Fibroblast of pulmonary artery (primary cell): ENCODE measurements at regions not wholly inside any gene's neighbourhood (a gene's known extent, or its start where the extent isn't known, plus 50 kb on each side); places are given as distances from the start of the nearest gene placed in this dataset.

ENCODE experiments used
- DNase-seq: peaks from one replicate; pipeline ENCODE4 v3.0.0-alpha.2; 2010; ENCODE audit warnings: low read depth
- H3K4me3 ChIP-seq: replicated peaks from 2 replicates; pipeline ENCODE4 v1.5.1; 2011; ENCODE audit warnings: low read depth, mild to moderate bottlenecking, control low read depth, low read length, moderate library complexity
- CTCF ChIP-seq: IDR thresholded peaks from 2 replicates; pipeline ENCODE4 v1.5.1; 2011; ENCODE audit warnings: mild to moderate bottlenecking, control low read depth, low read length, inconsistent platforms; ENCODE audit errors: missing control alignments

GRCh38 chr19:29083863-29084262 lies 129.1 kb downstream of the UQCRFS1 start:
- TF ChIP-seq CTCF = no peak
- no peak for DNase-seq
- no peak overlapping the region for H3K4me3 ChIP-seq

- TF ChIP-seq CTCF = no peak
- no peak overlapping the region for H3K4me3 ChIP-seq
- DNase-seq = no peak
These were observed 133.5 kb downstream of the UQCRFS1 start for GRCh38 chr19:29079356-29080032.

GRCh38 chr19:29076963-29077362 lies 136.0 kb downstream of the UQCRFS1 start:
- TF ChIP-seq CTCF = no peak
- no peak for DNase-seq

GRCh38 chr19:29076161-29076560 lies 136.8 kb downstream of the UQCRFS1 start:
- H3K4me3 ChIP-seq = no peak overlapping the region
- no peak for TF ChIP-seq CTCF
- no peak for DNase-seq

More at GRCh38 chr19:29076963-29077362, 136.0 kb downstream of the UQCRFS1 start:
- no peak overlapping the region for H3K4me3 ChIP-seq

- DNase-seq = no peak
- no peak overlapping the region for H3K4me3 ChIP-seq
- TF ChIP-seq CTCF = no peak
These were observed 137.8 kb downstream of the UQCRFS1 start for GRCh38 chr19:29075149-29075548.

GRCh38 chr19:29074579-29074978 lies 138.4 kb downstream of the UQCRFS1 start:
- no peak overlapping the region for H3K4me3 ChIP-seq
- no peak for TF ChIP-seq CTCF
- no peak for DNase-seq

GRCh38 chr19:29067831-29068230 lies 145.1 kb downstream of the UQCRFS1 start:
- no peak for TF ChIP-seq CTCF
- no peak for DNase-seq
- no peak overlapping the region for H3K4me3 ChIP-seq
